ENCODE measurements at regions not wholly inside any gene's neighbourhood (a gene's known extent, or its start where the extent isn't known, plus 50 kb on each side); places are given as distances from the start of the nearest gene placed in this dataset.

- Histone ChIP-seq H3K9me3 (ENCODE audit: low read depth, low read length) (no peaks in the 10 kb centered on the region), H3K27me3 (ENCODE audit: insufficient read depth, low read length) (no peaks in the 10 kb centered on the region), H3K4me3 (ENCODE audit: low read length) (no peak overlapping the region), H3K4me1 (ENCODE audit: insufficient read depth, low read length) (no peaks in the 10 kb centered on the region)
These were observed 1306.6 kb downstream of the BRD1 start for GRCh38 chr22:48520884-48521588.

GRCh38 chr22:48520207-48520606 lies 1307.5 kb downstream of the BRD1 start:
- Histone ChIP-seq H3K27me3 (ENCODE audit: insufficient read depth, low read length) (no peaks in the 10 kb centered on the region), H3K4me1 (ENCODE audit: insufficient read depth, low read length) (no peaks in the 10 kb centered on the region), H3K4me3 (ENCODE audit: low read length) (no peak overlapping the region), H3K9me3 (ENCODE audit: low read depth, low read length) (no peaks in the 10 kb centered on the region)

GRCh38 chr22:48517039-48518030 lies 1310.3 kb downstream of the BRD1 start:
- H3K27me3 ChIP-seq (ENCODE audit: insufficient read depth, low read length): no peaks in the 10 kb centered on the region
- H3K9me3 ChIP-seq (ENCODE audit: low read depth, low read length): no peaks in the 10 kb centered on the region
- no peak overlapping the region for H3K4me3 ChIP-seq (ENCODE audit: low read length)
- H3K4me1 ChIP-seq (ENCODE audit: insufficient read depth, low read length): no peaks in the 10 kb centered on the region

- Histone ChIP-seq H3K9me3 (ENCODE audit: low read depth, low read length) (no peaks in the 10 kb centered on the region), H3K4me3 (ENCODE audit: low read length) (no peak overlapping the region), H3K27me3 (ENCODE audit: insufficient read depth, low read length) (no peaks in the 10 kb centered on the region), H3K4me1 (ENCODE audit: insufficient read depth, low read length) (no peaks in the 10 kb centered on the region)
These were observed 1311.1 kb downstream of the BRD1 start for GRCh38 chr22:48516571-48516970.

- Histone ChIP-seq H3K27me3 (ENCODE audit: insufficient read depth, low read length) (no peaks in the 10 kb centered on the region), H3K4me1 (ENCODE audit: insufficient read depth, low read length) (no peaks in the 10 kb centered on the region), H3K9me3 (ENCODE audit: low read depth, low read length) (no peaks in the 10 kb centered on the region), H3K4me3 (ENCODE audit: low read length) (no peak overlapping the region)
These were observed 1312.0 kb downstream of the BRD1 start for GRCh38 chr22:48515571-48516200.

- no peaks in the 10 kb centered on the region for H3K27me3 ChIP-seq (ENCODE audit: insufficient read depth, low read length)
- H3K4me1 ChIP-seq (ENCODE audit: insufficient read depth, low read length): no peaks in the 10 kb centered on the region
- H3K9me3 ChIP-seq (ENCODE audit: low read depth, low read length): no peaks in the 10 kb centered on the region
- no peak overlapping the region for H3K4me3 ChIP-seq (ENCODE audit: low read length)
These were observed 1313.7 kb downstream of the BRD1 start for GRCh38 chr22:48513929-48514328.

GRCh38 chr22:48513446-48513845 lies 1314.2 kb downstream of the BRD1 start:
- H3K4me3 ChIP-seq (ENCODE audit: low read length): no peak overlapping the region
- H3K4me1 ChIP-seq (ENCODE audit: insufficient read depth, low read length): no peaks in the 10 kb centered on the region
- H3K9me3 ChIP-seq (ENCODE audit: low read depth, low read length): no peaks in the 10 kb centered on the region
- no peaks in the 10 kb centered on the region for H3K27me3 ChIP-seq (ENCODE audit: insufficient read depth, low read length)

GRCh38 chr22:48511781-48512327 lies 1315.8 kb downstream of the BRD1 start:
- no peaks in the 10 kb centered on the region for H3K4me1 ChIP-seq (ENCODE audit: insufficient read depth, low read length)

GRCh38 chr22:48511211-48511610 lies 1316.5 kb downstream of the BRD1 start:
- Histone ChIP-seq H3K4me1 (ENCODE audit: insufficient read depth, low read length) (no peaks in the 10 kb centered on the region), H3K27me3 (ENCODE audit: insufficient read depth, low read length) (no peaks in the 10 kb centered on the region), H3K9me3 (ENCODE audit: low read depth, low read length) (no peaks in the 10 kb centered on the region), H3K4me3 (ENCODE audit: low read length) (no peak overlapping the region)

More at GRCh38 chr22:48511781-48512327, 1315.8 kb downstream of the BRD1 start:
- no peaks in the 10 kb centered on the region for H3K27me3 ChIP-seq (ENCODE audit: insufficient read depth, low read length)
- no peaks in the 10 kb centered on the region for H3K9me3 ChIP-seq (ENCODE audit: low read depth, low read length)
- H3K4me3 ChIP-seq (ENCODE audit: low read length): no peak overlapping the region

- Histone ChIP-seq H3K9me3 (ENCODE audit: low read depth, low read length) (no peaks in the 10 kb centered on the region), H3K4me3 (ENCODE audit: low read length) (no peak overlapping the region), H3K27me3 (ENCODE audit: insufficient read depth, low read length) (no peaks in the 10 kb centered on the region), H3K4me1 (ENCODE audit: insufficient read depth, low read length) (no peaks in the 10 kb centered on the region)
These were observed 1317.1 kb downstream of the BRD1 start for GRCh38 chr22:48510599-48510998.

- Histone ChIP-seq H3K4me3 (ENCODE audit: low read length) (no peak overlapping the region), H3K9me3 (ENCODE audit: low read depth, low read length) (no peaks in the 10 kb centered on the region), H3K27me3 (ENCODE audit: insufficient read depth, low read length) (no peaks in the 10 kb centered on the region), H3K4me1 (ENCODE audit: insufficient read depth, low read length) (no peaks in the 10 kb centered on the region)
These were observed 1319.9 kb downstream of the BRD1 start for GRCh38 chr22:48507595-48508350.

- Histone ChIP-seq H3K27me3 (ENCODE audit: insufficient read depth, low read length) (no peaks in the 10 kb centered on the region), H3K4me3 (ENCODE audit: low read length) (no peak overlapping the region), H3K4me1 (ENCODE audit: insufficient read depth, low read length) (no peaks in the 10 kb centered on the region)
These were observed 1320.5 kb downstream of the BRD1 start for GRCh38 chr22:48507171-48507570.

GRCh38 chr22:48506506-48507145 lies 1321.0 kb downstream of the BRD1 start:
- no peaks in the 10 kb centered on the region for H3K9me3 ChIP-seq (ENCODE audit: low read depth, low read length)
- no peaks in the 10 kb centered on the region for H3K27me3 ChIP-seq (ENCODE audit: insufficient read depth, low read length)
- no peaks in the 10 kb centered on the region for H3K4me1 ChIP-seq (ENCODE audit: insufficient read depth, low read length)
- H3K4me3 ChIP-seq (ENCODE audit: low read length): no peak overlapping the region

More at GRCh38 chr22:48507171-48507570, 1320.5 kb downstream of the BRD1 start:
- no peaks in the 10 kb centered on the region for H3K9me3 ChIP-seq (ENCODE audit: low read depth, low read length)

- Histone ChIP-seq H3K4me3 (ENCODE audit: low read length) (no peak overlapping the region), H3K9me3 (ENCODE audit: low read depth, low read length) (no peaks in the 10 kb centered on the region), H3K4me1 (ENCODE audit: insufficient read depth, low read length) (no peaks in the 10 kb centered on the region), H3K27me3 (ENCODE audit: insufficient read depth, low read length) (no peaks in the 10 kb centered on the region)
These were observed 1321.8 kb downstream of the BRD1 start for GRCh38 chr22:48505891-48506290.

All from mononuclear cell (primary cell).